ENCODE measurements at regions not wholly inside any gene's neighbourhood (a gene's known extent, or its start where the extent isn't known, plus 50 kb on each side); places are given as distances from the start of the nearest gene placed in this dataset.
"Not testable (repeated sequence)": the region's sequence is repeated elsewhere in the genome, so short reads cannot be mapped to it uniquely, and the experiment has no call there.

DNA sequence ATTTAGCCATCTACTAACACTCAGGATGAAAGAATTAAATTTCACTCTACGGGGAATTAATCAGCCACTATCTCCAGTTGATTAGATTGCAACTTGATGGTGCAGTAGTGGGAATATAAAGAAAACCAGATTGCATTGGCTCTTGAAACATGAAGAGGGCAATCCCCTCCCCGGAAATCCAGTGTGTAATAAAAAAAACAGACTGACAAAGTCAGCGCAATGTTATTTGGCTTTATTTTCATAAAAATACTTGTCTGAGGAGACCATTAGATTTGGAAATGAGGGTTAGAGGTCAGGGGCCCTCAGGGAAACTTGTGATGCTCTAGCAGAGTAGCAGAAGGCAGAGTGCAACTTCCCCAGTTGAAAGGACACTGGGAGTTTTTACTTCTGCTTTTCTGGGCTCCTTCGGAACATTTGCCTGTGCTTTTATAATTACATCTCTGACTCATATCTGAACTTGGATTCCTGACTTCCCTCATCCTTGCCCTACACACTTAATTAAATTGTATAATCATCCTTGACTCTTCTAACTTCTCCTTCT is 326.8 kb downstream of the TUSC7 start:
- in situ Hi-C loops (cut with MboI; ENCODE audit: low pct_unique_long_range_greater_than_20kb, low sequenced_read_pairs), result no loop called here
- DNase-seq, result peak; percentile 80

DNA sequence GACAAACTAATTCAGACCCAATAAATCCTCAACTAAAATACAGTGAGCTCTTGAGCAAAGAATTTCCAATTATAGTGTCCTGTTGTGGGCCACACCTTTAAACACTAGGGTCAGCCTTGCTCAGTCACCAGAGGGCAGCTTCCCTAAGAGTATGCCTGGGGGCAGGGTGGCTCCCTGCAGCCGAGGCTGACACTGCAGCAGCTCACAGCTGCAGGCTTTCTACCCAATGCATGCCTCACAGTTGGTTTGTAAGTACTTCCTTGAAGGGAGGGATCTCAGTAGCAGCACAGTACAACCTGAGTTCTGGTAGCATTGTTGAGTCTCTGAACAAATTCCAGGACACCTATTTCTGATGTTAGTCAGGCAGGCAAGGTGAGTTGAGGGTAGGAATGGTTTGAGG is 335.6 kb downstream of the TUSC7 start:
- in situ Hi-C loops (cut with MboI; ENCODE audit: low pct_unique_long_range_greater_than_20kb, low sequenced_read_pairs), result no loop called here
- DNase-seq, result no peak

DNA sequence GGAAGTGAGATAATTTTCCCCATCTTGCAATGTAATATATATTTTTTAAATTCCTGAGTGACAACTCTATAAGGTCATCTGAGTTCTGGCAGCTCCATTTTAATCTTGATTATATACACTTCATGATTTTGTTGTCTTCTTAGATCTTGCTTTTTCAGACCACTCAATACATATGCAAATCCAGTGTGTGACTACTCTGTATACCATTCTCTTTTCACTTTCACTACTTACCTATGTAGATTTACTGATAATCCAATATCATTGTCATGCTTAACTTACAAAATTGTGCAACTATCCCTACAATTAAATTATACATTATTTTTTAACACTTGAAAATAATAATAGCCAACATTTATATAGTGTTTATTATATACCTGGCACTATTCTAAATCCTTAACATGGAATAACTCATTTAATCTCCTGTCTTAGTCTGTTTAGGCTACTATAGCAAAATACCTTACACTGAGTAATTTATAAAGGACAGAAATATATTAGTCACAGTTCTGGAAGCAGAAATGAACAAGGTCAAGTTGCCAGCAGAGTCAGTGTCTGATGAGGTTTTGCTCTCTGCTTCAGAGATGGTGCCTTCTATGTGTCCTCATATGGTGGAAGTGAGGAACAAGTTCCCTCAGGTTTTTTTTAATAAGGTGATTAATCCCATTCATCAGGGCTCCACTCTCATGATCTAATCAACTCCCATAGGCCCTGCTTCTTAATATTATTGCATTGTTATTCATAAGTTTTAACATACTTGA is 338.5 kb downstream of the TUSC7 start:
- in situ Hi-C loops (cut with MboI; ENCODE audit: low pct_unique_long_range_greater_than_20kb, low sequenced_read_pairs), result no loop called here

DNA sequence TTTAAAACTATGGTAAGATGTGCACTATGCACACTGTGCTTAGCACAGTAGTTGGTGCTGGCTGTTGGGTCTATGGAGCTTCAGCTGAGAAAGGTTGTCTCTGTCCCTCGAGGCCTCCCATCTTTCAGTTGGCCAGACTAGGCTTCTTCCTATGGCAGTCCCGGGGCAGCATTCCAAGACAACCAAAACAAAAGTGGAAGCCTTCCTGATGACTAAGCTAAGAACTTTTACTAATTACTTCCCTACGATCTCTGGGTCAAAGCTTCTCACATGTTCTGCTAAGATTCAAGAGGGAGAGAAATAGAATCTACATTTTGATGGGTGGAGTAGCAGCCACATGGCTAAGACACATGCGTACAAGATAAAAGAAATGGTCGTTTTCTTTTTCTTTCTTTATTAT is 342.8 kb downstream of the TUSC7 start:
- DNase-seq, result no peak
- in situ Hi-C loops (cut with MboI; ENCODE audit: low pct_unique_long_range_greater_than_20kb, low sequenced_read_pairs), result no loop called here

More for the DNA sequence above, 338.5 kb downstream of the TUSC7 start:
- no peak for DNase-seq

DNA sequence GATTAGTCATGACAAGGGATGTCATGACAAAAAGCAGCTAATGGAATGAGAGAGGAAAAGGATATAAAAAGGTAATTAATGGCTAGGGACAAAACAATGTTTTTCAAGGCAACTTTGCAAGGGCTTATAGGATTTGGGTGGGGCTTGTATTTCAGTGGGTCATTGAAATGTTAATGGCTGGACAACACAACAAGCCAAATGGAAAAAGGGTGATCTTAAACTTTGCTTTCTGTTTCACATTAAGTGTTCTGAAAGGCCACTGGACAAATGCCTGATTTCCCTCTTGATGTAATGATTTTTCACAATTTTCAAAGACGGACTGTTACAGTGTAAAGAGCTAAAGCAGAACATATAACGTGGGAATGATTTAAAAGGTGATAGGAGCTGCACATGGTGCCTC is 345.0 kb downstream of the TUSC7 start:
- DNase-seq, result no peak
- in situ Hi-C loops (cut with MboI; ENCODE audit: low pct_unique_long_range_greater_than_20kb, low sequenced_read_pairs), result no loop called here

DNA sequence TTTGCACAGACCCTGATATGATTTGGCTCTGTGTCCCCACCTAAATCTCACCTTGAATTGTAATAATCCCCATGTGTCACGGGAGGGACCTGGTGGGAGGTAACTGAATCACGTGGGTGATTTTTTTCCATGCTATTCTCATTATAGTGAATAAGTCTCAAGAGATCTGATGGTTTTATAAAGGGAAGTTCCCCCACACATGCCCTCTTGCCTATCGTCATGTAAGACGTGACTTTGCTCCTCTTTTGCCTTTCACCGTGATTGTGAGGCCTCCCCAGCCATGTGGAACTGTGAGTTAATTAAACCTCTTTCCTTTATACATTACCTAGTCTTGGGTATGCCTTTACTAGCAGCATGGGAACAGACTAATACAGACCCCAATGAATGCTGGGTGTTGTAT is 347.4 kb downstream of the TUSC7 start:
- DNase-seq; in situ Hi-C loops (cut with MboI; ENCODE audit: low pct_unique_long_range_greater_than_20kb, low sequenced_read_pairs): not testable (repeated sequence)

DNA sequence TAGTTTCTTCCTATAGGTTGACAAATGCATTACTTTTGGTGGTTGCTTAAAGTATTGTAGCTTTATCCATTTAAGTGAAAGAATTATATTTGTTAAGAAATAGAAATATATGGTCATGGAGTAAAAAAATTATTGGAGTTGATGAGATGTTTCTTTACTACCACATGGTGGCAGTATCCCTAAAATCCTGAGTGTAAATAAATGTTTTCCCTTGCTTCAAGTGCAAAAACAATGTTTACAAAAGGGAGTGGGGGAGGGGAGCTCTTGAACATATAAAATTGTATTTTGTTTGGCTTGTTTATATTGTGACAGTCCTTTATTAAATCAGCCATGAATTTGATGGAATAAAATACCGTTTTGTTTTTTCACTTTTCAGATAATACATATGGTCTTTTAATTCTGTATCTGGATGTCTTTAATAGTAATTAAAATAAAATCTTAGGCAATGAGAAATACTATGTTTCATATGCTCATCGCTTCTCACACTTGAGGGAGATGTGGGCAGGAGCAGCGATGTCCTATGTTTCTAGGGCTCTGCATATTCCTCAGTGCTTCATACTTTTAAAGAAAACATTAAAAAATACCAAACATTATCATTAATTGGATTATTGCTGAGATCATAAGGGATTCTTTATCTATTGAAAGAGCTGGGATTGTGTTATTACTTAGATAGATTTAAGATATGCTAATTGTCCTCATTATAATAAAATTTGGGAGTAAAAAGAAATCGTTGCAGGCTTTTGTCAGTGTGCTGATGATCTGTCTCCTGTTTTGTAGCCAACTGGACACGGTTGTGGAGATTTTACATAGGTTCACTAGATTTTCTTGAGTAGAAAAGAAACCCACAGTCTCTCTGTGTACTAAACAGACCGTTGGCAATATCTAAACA is 349.7 kb downstream of the TUSC7 start:
- peak; percentile 7 for DNase-seq
- in situ Hi-C loops (cut with MboI; ENCODE audit: low pct_unique_long_range_greater_than_20kb, low sequenced_read_pairs), result no loop called here

DNA sequence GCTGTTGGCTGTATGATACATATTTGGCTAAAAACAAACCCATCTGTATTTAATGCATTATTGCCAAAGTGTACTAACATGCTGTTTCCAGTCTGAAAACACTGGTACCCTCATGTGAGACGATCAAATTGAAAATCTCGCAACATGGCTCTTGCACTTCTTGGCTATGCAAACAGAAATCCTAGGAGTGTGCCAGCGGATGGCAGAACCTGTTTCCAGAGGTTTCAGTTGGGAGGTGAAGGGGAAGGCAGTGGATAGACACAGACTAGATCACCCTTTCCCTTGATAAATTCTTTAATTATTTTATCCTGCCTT is 350.3 kb downstream of the TUSC7 start:
- no peak for DNase-seq
- in situ Hi-C loops (cut with MboI; ENCODE audit: low pct_unique_long_range_greater_than_20kb, low sequenced_read_pairs), result no loop called here

DNA sequence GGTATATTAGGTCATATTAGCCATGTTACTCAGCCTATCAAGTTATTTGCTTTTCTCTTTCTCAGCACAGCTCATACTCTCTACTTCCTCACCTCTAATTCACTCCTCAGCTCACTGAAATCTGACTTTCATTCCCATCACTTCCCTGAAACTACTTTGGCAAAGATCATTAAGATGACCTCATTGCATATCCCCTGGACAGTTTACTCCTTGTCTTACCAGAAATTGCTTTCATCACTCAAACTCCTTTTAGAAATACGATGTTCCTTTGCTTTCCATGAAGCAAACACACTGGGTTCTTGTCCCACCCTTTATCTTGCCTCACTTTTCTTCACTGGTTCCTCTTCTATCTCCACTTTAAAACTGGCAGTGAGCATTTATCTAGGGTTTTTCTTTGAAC is 354.4 kb downstream of the TUSC7 start:
- DNase-seq, result no peak
- in situ Hi-C loops (cut with MboI; ENCODE audit: low pct_unique_long_range_greater_than_20kb, low sequenced_read_pairs), result no loop called here

DNA sequence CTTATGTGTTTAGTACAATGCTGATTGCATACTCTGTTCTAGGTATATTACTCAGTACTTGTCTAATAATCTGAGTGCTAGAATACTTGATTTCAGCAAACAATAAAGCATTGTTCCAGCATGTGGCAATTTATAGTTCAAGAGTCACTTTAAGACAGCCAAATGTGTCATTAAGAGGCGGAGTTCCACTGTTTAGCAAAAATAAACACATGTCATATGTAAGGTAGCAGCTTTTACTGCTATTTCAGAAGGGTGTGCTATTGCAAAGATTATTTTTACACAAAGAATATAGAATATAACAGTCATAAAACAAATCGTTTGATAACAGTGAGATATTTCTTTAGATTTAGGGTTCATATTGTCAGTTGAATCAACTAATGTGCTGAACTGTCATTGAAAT is 358.7 kb downstream of the TUSC7 start:
- DNase-seq, result no peak
- in situ Hi-C loops (cut with MboI; ENCODE audit: low pct_unique_long_range_greater_than_20kb, low sequenced_read_pairs), result no loop called here

DNA sequence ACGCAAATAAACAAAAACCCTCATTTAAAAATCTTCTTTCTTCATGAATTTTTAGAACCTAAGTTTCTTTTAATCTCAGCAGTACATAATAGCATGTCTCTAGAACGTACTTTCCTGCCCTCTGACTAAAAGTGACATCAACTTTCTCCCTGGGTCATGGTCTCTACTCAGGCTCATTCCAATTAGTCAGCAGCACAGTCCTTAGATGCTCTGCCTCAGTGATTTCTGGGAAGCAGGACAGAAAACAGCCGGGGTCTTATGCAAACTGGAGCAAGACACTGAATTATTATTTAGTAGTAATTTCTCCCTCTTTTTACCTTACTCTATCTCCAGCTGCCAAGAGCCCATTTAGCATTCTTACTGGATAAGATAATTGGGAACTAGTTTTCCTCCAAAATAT is 365.2 kb downstream of the TUSC7 start:
- in situ Hi-C loops (cut with MboI; ENCODE audit: low pct_unique_long_range_greater_than_20kb, low sequenced_read_pairs), result no loop called here
- no peak for DNase-seq

DNA sequence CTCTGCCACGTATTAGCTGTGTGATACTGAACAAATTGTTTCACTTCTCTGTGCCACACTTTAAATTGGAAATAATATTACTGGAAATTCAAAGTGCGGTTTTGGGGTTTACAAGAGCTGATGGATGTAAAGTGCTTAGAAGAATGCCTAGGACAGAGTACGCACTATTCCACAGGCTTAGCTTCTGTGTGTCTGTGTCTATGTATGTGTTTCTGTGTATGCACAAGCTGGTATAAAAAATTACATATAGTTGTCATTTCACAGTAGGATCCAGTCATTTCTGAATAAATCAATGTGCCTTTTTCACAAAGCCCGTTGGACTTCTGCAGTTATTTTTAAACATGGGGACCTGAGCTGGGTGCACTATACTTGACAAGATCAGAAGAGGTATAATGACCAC is 370.4 kb downstream of the TUSC7 start:
- in situ Hi-C loops (cut with MboI; ENCODE audit: low pct_unique_long_range_greater_than_20kb, low sequenced_read_pairs), result no loop called here

DNA sequence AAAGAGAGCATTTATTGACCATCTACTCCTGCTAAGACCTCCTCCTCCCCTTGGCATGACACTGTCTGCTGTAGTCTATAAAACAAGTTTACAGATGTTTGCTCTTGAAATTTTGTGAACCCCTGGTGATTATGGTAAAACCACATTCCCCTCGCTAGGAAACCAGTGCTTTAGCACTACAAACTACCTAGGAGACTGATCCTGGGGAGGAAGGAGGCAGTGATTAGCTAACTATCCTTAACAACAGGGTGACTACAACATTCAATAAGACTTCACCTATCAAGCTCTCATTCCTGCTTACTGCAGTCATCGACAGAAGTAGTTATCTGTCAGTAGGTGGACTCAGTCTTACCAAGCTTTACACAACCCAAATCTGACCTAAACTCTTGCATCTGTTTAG is 371.3 kb downstream of the TUSC7 start:
- in situ Hi-C loops (cut with MboI; ENCODE audit: low pct_unique_long_range_greater_than_20kb, low sequenced_read_pairs), result no loop called here
- no peak for DNase-seq

More for the DNA sequence above, 370.4 kb downstream of the TUSC7 start:
- no peak for DNase-seq

DNA sequence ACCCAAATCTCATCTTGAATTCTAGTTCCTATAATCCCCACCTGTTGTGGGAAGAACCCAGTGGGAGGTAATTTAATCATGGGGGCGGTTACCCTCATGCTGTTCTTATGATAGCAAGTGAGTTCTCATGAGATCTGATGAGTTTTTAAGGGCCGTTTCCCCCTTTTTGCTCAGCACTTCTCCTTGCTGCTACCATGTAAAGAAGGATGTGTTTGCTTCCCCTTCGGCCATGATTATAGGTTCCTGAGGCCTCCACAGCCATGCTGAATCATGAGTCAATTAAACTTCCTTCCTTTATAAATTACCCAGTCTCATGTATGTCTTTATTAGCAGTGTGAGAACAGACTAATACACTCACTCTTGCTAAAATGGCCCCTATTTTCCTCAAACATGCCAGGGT is 374.7 kb downstream of the TUSC7 start:
- in situ Hi-C loops (cut with MboI; ENCODE audit: low pct_unique_long_range_greater_than_20kb, low sequenced_read_pairs), result no loop called here
- DNase-seq, result no peak

DNA sequence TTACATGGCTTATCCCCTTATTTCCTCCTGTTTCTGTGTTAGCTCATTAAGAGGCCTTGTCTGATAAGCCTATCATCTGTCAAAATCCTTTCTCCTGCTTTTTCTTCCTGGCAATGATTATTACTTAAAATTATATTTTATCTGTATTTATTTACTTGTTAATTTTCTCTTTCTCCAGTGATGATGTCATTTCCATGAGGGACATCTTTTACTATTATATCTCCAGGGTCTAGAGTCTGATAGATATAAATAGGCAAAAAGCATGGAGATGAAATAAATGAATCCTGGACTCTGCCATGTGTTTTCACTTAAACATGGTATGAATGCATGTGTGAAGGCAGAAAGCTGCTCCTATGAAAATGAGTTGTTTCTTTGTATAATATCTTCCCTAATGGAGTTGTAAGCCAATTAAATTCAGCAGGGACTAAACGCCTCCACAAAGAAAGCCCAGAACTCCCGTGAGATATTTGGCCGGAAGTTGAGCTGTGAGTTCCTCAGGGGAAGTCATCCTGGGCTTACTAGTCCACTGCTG is 375.2 kb downstream of the TUSC7 start:
- no peak for DNase-seq
- in situ Hi-C loops (cut with MboI; ENCODE audit: low pct_unique_long_range_greater_than_20kb, low sequenced_read_pairs), result no loop called here

DNA sequence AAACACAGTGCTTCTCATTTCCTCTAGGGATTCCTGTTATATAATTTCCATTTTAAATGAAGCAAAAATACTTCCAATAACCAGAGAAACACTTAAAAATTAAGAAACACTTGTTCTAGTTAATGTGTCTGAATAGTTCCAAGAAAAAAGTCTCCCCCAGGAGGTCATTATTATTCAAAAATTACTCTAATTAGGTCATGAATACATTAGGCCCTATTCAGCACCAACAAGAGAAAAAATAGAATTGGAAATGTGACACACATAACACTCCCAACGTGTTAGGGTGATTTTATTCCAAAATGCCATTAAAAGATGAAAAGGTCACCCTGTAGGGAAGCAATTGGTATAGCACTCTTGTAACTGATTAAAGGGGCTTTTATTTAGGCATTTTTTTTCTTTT is 382.1 kb downstream of the TUSC7 start:
- no peak for DNase-seq
- in situ Hi-C loops (cut with MboI; ENCODE audit: low pct_unique_long_range_greater_than_20kb, low sequenced_read_pairs), result no loop called here

DNA sequence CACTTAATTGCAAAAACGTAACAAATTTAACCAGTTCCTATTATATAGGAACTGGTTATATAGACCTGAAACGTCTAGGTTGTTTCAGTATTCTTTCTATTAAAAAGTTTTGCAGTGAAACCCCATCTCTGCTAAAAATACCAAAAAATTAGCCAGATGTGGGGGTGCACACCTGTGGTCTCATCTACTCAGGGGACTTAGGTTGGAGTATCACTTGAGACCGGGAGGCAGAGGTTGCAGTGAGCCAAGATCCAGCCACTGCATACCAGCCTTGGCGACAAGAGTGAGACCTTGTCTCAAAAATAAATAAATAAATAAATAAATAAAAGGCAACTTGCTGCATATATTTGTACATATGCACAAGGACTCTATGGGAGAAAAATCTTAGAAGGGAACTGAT is 387.0 kb downstream of the TUSC7 start:
- in situ Hi-C loops (cut with MboI; ENCODE audit: low pct_unique_long_range_greater_than_20kb, low sequenced_read_pairs), result no loop called here
- DNase-seq, result no peak

DNA sequence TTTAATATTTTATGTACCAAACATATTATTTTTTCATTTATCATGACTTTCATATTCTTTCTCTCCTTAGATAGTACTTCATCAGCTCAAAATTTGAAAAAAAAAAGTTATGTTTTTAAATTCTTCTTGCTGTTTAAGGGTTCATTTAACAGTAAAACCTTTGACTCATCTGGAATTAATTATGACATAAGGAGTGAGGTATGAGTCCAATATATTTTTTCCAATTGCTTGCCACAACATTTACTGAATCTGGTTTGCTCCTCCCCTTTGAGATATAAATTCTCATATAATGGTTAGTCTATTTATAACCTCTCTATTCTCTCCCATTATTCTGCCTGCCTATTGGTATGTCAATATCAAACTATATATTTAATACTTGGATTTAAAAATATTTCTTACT is 387.8 kb downstream of the TUSC7 start:
- in situ Hi-C loops (cut with MboI; ENCODE audit: low pct_unique_long_range_greater_than_20kb, low sequenced_read_pairs), result no loop called here
- no peak for DNase-seq

DNA sequence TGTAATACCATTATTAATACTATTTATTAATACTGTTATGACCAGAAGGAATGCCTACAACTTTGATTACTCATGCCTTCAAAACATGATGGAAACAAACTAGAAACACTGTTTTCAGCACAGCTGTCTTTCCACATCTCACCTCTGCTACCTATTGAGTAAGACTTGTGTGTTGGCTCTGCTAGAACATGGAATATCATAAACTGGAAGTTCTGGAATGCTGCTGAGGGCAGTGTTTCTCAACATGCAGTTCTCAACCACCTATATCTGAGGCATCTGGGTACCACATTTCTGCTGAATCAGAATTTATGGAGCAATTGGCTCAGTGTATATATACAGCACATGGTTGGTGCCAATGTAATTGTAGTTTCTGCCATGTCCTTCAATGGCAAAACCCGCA is 392.1 kb downstream of the TUSC7 start:
- in situ Hi-C loops (cut with MboI; ENCODE audit: low pct_unique_long_range_greater_than_20kb, low sequenced_read_pairs), result no loop called here
- no peak for DNase-seq

DNA sequence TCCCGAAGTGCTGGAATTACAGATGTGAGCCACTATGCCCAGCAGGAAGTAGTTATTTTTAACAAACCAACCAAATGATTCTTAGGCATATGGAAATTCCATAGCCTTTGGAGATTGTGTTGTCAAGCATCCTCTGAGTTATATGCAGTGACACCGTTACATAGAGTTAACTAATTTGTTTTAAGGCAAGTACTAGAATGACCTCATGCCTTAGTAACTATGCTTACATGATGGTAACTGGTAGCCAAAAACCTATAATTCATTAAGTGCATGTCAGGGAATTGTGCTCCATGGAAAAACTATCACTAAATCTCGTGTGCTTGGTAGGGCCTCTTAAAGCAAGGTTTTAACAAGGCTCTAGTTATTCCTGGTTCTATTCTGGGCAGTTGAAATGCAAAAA is 392.8 kb downstream of the TUSC7 start:
- in situ Hi-C loops (cut with MboI; ENCODE audit: low pct_unique_long_range_greater_than_20kb, low sequenced_read_pairs), result no loop called here
- DNase-seq, result no peak

Data from KBM-7 (cell line).